ENCODE measurements at regions not wholly inside any gene's neighbourhood (a gene's known extent, or its start where the extent isn't known, plus 50 kb on each side); places are given as distances from the start of the nearest gene placed in this dataset.

GRCh38 chr12:78600541-78600940 lies 264.0 kb upstream of the SYT1 start:
- no peak overlapping the region for H3K27ac ChIP-seq
- no peaks in the 10 kb centered on the region for H3K4me1 ChIP-seq
- H3K27me3 ChIP-seq = no peaks in the 10 kb centered on the region
- H3K4me1 Mint-ChIP-seq = no peaks in the 10 kb centered on the region
- peaks cover 14% of the 10 kb centered on the region for H3K9me3 Mint-ChIP-seq
- no peak overlapping the region for H3K9ac ChIP-seq
- no peak overlapping the region for H3K27ac Mint-ChIP-seq
- H3K36me3 Mint-ChIP-seq = no peaks in the 10 kb centered on the region
- H3K36me3 ChIP-seq = no peaks in the 10 kb centered on the region
- no peak overlapping the region for H3K4me2 ChIP-seq
- no peaks in the 10 kb centered on the region for H3K79me2 ChIP-seq (ENCODE audit: low read depth)
- no peak for DNase-seq (ENCODE audit: low spot score)
- no peak overlapping the region for H3K4me3 Mint-ChIP-seq
- no peaks in the 10 kb centered on the region for H4K20me1 ChIP-seq (ENCODE audit: low read depth)
- no peaks in the 10 kb centered on the region for H3K9me3 ChIP-seq (ENCODE audit: low read depth)
- TF ChIP-seq EZH2phosphoT487 (IDR thresholded peaks at IDR 0.05) (no peak), EZH2 (IDR thresholded peaks at IDR 0.05) (no peak), CTCF (IDR thresholded peaks at IDR 0.05) (no peak)
- peaks cover 5% of the 10 kb centered on the region for H3K27me3 Mint-ChIP-seq (ENCODE audit: insufficient read depth, low read depth)
- no peaks in the 10 kb centered on the region for H3F3A ChIP-seq (ENCODE audit: low read depth)
- no peak overlapping the region for H3K4me3 ChIP-seq
- no peak overlapping the region for H2AFZ ChIP-seq (replicated peaks)

GRCh38 chr12:78611504-78611903 lies 253.1 kb upstream of the SYT1 start:
- H3K4me3 ChIP-seq = no peak overlapping the region
- Mint-ChIP-seq H3K36me3 (no peaks in the 10 kb centered on the region), H3K4me3 (no peak overlapping the region), H3K27me3 (ENCODE audit: insufficient read depth, low read depth) (no peaks in the 10 kb centered on the region), H3K9me3 (peaks cover 5% of the 10 kb centered on the region), H3K27ac (no peak overlapping the region), H3K4me1 (no peaks in the 10 kb centered on the region)
- H3K27ac ChIP-seq = no peak overlapping the region
- no peak overlapping the region for H2AFZ ChIP-seq (replicated peaks)
- H3F3A ChIP-seq (ENCODE audit: low read depth) = no peaks in the 10 kb centered on the region
- H3K4me2 ChIP-seq = no peak overlapping the region
- H3K9me3 ChIP-seq (ENCODE audit: low read depth) = no peaks in the 10 kb centered on the region
- H3K36me3 ChIP-seq = no peaks in the 10 kb centered on the region
- no peak for TF ChIP-seq CTCF (IDR thresholded peaks at IDR 0.05)
- TF ChIP-seq EZH2 (IDR thresholded peaks at IDR 0.05) = no peak
- no peak for TF ChIP-seq EZH2phosphoT487 (IDR thresholded peaks at IDR 0.05)
- no peaks in the 10 kb centered on the region for H3K79me2 ChIP-seq (ENCODE audit: low read depth)
- H3K4me1 ChIP-seq = no peaks in the 10 kb centered on the region
- no peak overlapping the region for H3K9ac ChIP-seq
- H4K20me1 ChIP-seq (ENCODE audit: low read depth) = no peaks in the 10 kb centered on the region
- H3K27me3 ChIP-seq = no peaks in the 10 kb centered on the region
- DNase-seq (ENCODE audit: low spot score) = no peak

- H3K79me2 ChIP-seq (ENCODE audit: low read depth) = no peaks in the 10 kb centered on the region
- no peak overlapping the region for H2AFZ ChIP-seq (replicated peaks)
- Mint-ChIP-seq H3K36me3 (no peaks in the 10 kb centered on the region), H3K9me3 (peaks cover 5% of the 10 kb centered on the region), H3K27me3 (ENCODE audit: insufficient read depth, low read depth) (no peaks in the 10 kb centered on the region), H3K4me1 (no peaks in the 10 kb centered on the region), H3K27ac (no peak overlapping the region), H3K4me3 (no peak overlapping the region)
- H3K4me2 ChIP-seq = no peak overlapping the region
- no peaks in the 10 kb centered on the region for H3K27me3 ChIP-seq
- H3K36me3 ChIP-seq = no peaks in the 10 kb centered on the region
- no peak for DNase-seq (ENCODE audit: low spot score)
- no peak overlapping the region for H3K27ac ChIP-seq
- no peaks in the 10 kb centered on the region for H3K9me3 ChIP-seq (ENCODE audit: low read depth)
- H3K4me1 ChIP-seq = no peaks in the 10 kb centered on the region
- no peak overlapping the region for H3K4me3 ChIP-seq
- H3F3A ChIP-seq (ENCODE audit: low read depth) = no peaks in the 10 kb centered on the region
- no peak overlapping the region for H3K9ac ChIP-seq
- TF ChIP-seq EZH2 (IDR thresholded peaks at IDR 0.05) (no peak), CTCF (IDR thresholded peaks at IDR 0.05) (no peak)
- H4K20me1 ChIP-seq (ENCODE audit: low read depth) = no peaks in the 10 kb centered on the region
Observed at GRCh38 chr12:78612190-78612589, 252.4 kb upstream of the SYT1 start.

GRCh38 chr12:78617683-78618082 lies 246.9 kb upstream of the SYT1 start:
- no peaks in the 10 kb centered on the region for H4K20me1 ChIP-seq (ENCODE audit: low read depth)
- Mint-ChIP-seq H3K4me3 (no peak overlapping the region), H3K9me3 (peaks cover 4% of the 10 kb centered on the region), H3K4me1 (peaks cover 7% of the 10 kb centered on the region), H3K27me3 (ENCODE audit: insufficient read depth, low read depth) (no peaks in the 10 kb centered on the region), H3K36me3 (no peaks in the 10 kb centered on the region), H3K27ac (no peak overlapping the region)
- no peak overlapping the region for H2AFZ ChIP-seq (replicated peaks)
- H3K27ac ChIP-seq = no peak overlapping the region
- no peaks in the 10 kb centered on the region for H3K79me2 ChIP-seq (ENCODE audit: low read depth)
- H3K9ac ChIP-seq = no peak overlapping the region
- no peak overlapping the region for H3K4me3 ChIP-seq
- H3K4me1 ChIP-seq = peaks cover 5% of the 10 kb centered on the region
- DNase-seq (ENCODE audit: low spot score) = no peak
- no peak overlapping the region for H3K4me2 ChIP-seq
- H3F3A ChIP-seq (ENCODE audit: low read depth) = peaks cover under 1% of the 10 kb centered on the region
- TF ChIP-seq EZH2phosphoT487 (IDR thresholded peaks at IDR 0.05) (no peak), CTCF (IDR thresholded peaks at IDR 0.05) (no peak), EZH2 (IDR thresholded peaks at IDR 0.05) (no peak)
- H3K9me3 ChIP-seq (ENCODE audit: low read depth) = no peaks in the 10 kb centered on the region
- H3K36me3 ChIP-seq = no peaks in the 10 kb centered on the region
- no peaks in the 10 kb centered on the region for H3K27me3 ChIP-seq

Data from neural progenitor cell (in vitro differentiated cells).